Peyer's patch (tissue), 4 donors: ENCODE measurements at regions not wholly inside any gene's neighbourhood (a gene's known extent, or its start where the extent isn't known, plus 50 kb on each side); places are given as distances from the start of the nearest gene placed in this dataset.

Source experiments
- POLR2A ChIP-seq, 2 donors: fragments of 450-650 bp; IDR thresholded peaks; one replicate each; pipeline ENCODE4 v1.5.1; 2017; ENCODE audit warnings: antibody characterized with exemption in 2 of 2, mild to moderate bottlenecking in 2 of 2, moderate library complexity in 2 of 2
- TF ChIP-seq, protein P1 (sequence below), 6 experiments: fragments of 450-650 bp in 4 of 6; fragments of 200-600 bp in 2 of 6; sonication (generic) in 1 of 6; IDR thresholded peaks; one replicate each; pipeline ENCODE4 v1.5.1; 2017 to 2019; ENCODE audit warnings: antibody characterized with exemption in 6 of 6, mild to moderate bottlenecking in 3 of 6, moderate library complexity in 1 of 6

DNA sequence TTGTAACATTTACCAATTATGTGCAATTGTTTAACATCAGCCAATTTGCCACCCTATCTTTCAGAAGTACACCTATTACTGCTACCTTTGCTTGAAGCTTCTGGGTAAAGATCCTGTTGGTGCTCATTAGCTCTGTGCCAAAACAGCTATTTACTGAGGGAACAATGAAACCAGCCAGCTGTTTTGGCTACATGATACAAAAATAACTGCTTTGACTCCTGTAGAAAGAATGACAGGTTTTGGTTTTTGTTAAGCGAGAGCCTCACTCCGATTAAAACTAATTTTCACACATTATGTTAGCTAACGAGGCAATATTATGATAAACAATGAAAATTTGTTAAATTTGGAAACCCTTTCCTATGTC, 907.0 kb downstream of the EPHA4 start:
- TF ChIP-seq, protein P1, sequence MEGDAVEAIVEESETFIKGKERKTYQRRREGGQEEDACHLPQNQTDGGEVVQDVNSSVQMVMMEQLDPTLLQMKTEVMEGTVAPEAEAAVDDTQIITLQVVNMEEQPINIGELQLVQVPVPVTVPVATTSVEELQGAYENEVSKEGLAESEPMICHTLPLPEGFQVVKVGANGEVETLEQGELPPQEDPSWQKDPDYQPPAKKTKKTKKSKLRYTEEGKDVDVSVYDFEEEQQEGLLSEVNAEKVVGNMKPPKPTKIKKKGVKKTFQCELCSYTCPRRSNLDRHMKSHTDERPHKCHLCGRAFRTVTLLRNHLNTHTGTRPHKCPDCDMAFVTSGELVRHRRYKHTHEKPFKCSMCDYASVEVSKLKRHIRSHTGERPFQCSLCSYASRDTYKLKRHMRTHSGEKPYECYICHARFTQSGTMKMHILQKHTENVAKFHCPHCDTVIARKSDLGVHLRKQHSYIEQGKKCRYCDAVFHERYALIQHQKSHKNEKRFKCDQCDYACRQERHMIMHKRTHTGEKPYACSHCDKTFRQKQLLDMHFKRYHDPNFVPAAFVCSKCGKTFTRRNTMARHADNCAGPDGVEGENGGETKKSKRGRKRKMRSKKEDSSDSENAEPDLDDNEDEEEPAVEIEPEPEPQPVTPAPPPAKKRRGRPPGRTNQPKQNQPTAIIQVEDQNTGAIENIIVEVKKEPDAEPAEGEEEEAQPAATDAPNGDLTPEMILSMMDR (IDR thresholded peaks at IDR 0.05): no peak
- TF ChIP-seq POLR2A (IDR thresholded peaks at IDR 0.05): no peak
